Femur (tissue), 1 donor: ENCODE measurements at regions not wholly inside any gene's neighbourhood (a gene's known extent, or its start where the extent isn't known, plus 50 kb on each side); places are given as distances from the start of the nearest gene placed in this dataset.

Experiments
- DNase-seq: peaks from one replicate; pipeline ENCODE4 v3.0.0-alpha.2; 2017

DNA sequence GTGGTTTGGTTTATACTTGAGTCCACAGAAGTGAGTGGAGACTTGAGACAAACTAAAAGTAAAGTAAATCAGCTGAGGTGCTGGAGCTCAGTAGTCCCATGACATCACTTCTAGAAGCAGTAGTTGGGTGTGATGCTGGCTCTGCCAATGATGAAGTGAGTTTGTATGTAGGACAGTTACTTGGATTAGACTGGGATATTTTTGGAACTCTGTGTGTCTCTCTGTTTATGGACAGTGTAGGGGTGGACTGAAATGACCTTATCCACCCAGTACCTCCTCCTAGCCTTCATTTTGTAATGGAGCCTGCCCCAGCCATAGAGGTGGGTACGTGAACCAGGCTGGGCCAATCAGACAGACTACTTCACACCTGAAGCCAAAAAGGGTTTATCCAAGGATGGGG is 52.2 kb downstream of the POLR1D start:
- no peak for DNase-seq

DNA sequence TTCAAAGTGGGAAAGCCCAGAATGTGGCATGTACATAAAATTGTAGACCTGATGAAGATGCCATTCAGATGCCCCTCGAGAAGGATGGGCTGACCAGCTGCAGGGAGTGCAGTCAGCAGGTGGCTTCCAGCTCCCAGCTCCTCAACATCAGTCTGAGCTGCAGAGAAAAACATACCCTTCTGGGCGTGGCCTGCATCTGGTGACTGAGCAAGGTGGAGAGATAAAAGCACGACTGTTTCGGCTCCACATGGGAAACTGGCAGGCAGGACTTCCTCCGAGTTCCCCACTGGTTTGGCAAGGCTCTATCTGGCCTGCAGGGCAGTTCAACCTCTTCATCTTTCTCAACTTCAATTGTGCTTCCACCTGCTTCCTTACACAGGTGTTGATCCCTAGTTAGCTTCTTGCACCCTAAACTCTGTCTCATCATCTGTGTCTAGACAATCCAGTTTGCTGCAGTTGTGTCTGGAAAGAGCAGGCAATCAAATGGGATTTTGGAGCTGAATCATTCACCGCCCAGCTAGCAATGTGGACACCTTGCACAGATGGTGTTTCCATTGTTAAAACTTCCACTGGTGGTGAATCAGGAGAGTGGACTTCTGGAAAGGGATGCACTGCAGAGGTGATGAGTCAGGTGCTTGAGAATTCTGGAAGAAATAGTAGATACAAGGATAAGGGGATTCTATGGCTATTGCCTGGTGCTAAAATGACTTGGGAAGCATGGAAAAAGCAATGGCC is 56.8 kb downstream of the POLR1D start:
- DNase-seq = no peak

DNA sequence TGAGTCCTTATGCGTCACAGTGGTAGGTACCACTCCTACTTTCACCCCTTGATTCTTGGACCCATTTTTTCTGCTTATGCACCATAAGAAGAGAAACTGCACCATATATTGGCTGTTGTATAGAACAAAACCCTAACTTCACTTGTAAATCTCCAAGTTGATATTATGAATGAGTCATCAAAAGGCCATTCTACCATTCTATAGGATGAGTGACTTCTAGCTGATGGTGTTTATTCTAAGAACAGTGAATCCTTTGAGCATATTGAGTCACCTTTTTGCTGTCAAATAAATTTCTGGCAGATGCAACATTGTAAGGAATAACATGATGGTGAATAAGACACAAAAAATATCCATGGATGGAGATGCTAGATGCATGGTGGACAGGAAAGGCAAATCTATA is 57.7 kb downstream of the POLR1D start:
- DNase-seq = no peak

DNA sequence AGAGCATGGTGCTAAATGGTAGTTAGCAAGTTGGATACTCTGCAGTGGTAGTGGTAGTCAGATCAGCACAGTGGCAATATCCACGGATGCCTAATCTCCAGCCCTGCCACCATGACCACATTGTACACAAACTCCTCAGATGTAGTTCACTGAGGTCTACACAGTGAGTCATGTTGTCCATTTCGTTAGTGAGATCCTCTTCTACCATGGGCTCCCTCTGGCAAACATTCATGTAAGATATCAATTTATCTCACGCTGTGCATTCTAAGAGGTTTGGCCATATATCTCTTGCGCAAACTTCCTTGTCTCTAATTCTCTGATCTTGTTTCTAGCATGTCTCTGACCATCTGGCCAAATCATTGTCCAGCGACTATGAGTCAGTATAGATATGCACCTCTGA is 58.2 kb downstream of the POLR1D start:
- DNase-seq = no peak

DNA sequence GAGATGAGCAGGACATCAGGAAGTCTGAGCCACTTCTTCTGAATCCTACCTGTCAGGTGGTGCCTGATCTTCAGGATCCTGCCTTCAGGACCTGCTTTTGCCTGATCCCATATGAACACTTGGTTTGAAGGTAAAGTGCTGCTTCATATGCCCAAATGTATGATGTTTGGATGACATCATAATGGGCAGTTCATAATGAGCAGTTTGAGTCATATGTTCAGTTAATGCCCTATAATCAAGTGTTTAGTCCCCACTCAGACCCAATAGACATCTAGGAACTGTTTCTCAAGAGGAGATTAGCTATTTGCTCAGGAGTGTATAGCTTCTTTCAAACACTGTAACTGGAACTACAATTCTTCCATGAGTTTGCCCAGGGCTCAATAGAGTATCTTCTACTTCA is 58.8 kb downstream of the POLR1D start:
- DNase-seq = no peak

DNA sequence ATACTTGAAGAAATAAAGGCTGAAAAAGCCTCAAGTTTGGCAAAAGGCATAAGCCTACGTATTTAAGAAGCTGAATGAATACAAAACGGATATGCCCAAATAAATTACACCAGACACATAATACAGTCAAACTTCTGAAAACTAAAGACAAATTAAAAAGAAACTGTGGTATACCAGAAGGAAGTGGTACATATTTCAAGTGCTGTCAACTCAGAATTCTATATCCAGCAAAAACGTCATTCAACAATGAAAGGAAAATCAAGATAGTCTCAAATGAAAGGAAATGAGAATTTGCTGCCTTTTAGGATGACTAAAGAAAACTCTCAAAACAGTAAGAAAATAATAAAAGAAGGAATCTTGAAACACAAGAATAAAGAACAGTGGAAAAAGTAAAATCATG is 69.5 kb downstream of the POLR1D start:
- no peak for DNase-seq

DNA sequence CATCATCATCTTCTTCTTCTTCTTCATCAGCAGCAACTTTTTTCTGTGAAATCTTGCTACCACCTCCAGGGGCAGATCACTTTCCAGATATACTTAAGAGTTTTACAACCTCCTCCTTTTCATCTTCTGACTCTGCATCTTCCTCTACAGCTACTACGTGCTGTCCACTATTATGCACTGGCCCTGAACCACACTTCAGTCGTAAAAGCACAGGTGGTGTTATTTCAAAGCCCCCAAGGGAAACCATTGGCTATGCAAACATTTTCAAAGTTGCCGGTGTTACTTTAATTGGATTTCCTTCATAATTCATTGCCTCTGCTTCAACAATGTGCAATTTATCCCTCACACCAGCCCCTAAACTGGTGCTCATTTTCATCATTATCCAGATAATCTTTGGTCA is 75.0 kb downstream of the POLR1D start:
- no peak for DNase-seq

DNA sequence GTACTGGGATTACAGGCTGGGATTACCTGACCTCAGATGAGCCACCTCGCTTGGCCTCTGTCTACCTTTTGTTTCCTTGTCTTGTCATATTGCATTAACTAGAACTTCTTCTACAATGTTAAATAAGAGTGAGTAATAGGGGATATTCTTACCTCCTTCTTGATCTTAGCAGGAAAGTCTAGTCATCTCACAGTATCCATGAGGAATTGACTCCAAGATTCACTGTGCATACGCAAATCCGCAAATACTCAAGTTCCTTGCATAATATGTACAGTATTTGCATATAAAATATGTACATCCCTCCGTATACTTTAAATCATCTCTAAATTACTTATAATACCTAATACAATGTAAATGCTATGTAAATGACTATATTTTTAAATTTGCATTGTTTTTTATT is 78.3 kb downstream of the POLR1D start:
- no peak for DNase-seq

DNA sequence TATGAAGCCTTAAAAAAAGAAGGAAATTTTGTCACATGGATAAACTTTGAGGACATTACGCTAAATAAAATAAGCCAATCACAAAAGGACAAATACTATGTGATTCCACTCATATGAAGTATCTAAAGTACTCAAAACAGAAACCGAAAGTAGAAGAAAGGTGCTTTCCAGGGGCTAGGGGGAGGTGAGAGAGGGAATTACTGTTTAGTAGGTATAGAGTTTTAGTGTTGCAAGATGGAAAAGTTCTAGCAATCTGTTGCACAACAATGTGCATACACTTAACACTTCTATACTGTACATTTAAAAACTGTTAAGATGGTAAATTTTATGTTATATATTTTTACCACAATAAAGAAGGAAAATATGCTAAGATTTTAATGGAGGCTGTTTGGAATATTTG is 83.0 kb downstream of the POLR1D start:
- DNase-seq = no peak

DNA sequence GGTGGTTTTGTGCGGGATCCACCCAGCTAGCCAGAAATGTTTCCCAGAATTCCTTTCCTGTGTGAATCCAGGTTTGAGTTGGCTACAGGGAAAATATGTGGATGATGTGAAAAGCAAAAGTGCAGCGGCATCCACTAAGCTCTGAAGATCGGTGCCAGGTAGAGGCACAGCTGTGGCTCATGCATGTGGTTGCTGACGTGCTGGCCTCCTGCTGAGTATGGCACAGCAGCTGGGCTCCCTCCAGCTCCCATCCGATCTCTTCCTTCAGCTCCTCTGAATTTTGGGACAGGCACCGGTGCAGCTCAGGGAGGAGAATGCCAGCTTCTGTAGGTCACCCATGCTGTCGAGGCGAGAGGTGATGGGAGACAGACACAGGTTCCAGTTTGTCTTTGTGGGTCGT is 84.0 kb upstream of the GSX1 start:
- DNase-seq = no peak

DNA sequence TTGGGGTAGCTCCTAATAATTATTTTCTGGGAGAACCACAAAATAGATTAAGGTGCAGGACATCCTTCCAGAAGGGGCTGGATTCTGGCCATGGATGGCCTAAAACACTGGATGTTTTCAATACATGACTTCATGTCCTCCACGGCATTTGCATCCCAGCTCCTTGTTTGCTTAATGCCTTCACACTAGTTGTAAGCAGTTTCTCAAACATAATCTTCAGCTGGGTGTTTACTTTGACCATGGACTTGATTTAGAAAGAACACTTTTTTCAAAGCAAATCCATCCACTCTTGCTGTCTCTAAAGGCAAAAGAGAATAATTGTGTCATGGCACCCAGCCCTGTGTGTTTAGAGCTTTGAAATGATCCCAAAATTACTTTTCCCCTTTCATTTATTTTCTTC is 82.5 kb upstream of the GSX1 start:
- no peak for DNase-seq

DNA sequence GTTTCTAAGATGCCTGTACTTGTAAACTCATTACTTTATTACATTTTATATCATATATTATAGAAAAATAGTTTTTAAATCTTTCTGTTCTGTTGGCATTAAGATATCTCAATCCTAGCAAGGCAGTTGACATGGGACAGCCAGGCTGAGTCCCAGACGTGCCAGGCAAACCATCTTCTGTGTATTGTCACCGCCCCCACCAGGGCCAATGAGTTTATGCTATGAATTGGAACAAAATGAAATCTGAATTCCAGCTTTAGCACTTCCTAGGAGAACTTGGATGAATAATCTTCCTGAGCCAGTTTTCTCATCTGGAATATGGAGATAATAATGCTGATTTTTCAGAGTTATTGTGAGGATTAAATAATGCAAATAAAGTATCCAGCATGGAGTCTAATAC is 79.9 kb upstream of the GSX1 start:
- DNase-seq = no peak

DNA sequence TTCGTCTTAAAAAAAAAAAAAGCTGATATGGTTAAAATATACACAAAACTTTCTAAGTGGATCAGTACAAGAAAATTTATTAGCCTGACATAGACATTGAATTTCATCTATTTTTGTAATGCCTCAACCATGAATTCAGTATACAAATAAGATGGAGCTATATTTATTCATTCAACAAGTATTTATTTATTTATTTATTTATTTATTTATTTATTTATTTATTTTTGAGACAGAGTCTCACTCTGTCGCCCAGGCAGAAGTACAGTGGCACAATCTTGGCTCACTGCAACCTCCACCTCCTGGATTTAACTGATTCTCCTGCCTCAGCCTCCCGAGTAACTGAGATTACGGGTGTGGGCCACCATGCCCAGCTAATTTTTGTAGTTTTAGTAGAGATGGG is 78.5 kb upstream of the GSX1 start:
- no peak for DNase-seq

DNA sequence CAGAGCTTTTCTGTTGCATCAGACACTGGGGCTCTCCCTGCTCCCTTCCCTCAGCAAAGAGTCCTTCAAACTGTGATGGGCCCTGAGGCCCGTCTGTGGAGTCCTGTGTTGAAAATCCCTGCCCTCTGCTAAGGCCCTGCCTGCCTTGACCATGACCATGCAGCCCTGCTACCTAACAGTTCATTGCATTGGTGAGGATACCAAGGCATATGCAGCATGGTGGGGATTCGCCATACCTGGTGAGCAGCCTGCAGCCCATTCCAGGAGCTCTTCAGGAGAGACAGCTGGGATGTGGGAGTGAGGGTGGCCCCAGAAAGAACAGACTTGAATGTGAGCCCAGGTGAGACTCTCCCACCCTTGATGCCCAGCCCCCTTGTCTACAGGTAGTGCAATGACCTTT is 70.6 kb upstream of the GSX1 start:
- no peak for DNase-seq

DNA sequence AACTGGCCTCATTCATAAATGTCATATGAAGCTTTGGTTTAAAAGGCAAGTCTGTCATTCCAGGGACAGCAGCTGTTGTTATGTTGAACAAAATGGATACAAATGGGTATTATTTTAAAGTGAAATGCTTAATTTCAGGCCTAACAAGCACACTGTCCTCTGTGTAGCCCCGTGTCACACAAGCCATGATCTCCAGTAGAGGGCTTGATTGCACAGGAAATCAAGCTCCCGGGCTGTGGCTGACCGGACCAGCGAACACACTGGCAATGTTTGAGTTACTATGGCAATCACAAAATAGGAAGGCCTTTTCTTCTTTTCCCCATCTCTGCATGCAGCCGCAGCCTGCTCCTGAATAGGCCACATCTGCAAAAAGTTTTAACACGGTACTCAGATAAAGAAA is 64.0 kb upstream of the GSX1 start:
- peak; percentile 36 for DNase-seq

DNA sequence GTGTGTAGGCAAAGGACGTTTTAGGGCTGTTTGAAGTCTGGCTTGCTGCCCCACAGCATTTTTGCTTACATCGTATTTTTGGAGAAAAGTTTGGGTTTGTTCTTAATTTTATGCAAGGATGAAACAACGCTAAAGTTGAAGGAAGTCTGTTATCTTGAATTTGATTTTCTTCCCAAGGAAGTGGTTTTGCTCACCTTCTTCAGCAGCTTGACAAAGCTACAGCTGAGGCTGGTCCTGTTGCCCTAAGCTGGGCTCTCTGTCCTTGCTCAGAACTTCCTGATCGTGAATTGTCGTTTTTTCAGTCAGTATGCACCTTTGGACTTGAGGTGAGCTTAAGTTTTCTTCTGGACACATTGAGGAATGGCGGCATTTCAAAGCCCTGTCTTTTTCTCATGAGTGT is 62.1 kb upstream of the GSX1 start:
- no peak for DNase-seq
